HG03439 (cell line): ENCODE measurements at regions not wholly inside any gene's neighbourhood (a gene's known extent, or its start where the extent isn't known, plus 50 kb on each side); places are given as distances from the start of the nearest gene placed in this dataset.

ENCODE experiments used
- ATAC-seq: cut with Tn5 transposase; IDR thresholded peaks from one replicate; pipeline ENCODE4 v1.9.1; 2021; ENCODE audit warnings: mild to moderate bottlenecking, moderate library complexity; ENCODE audit not compliant: unreplicated experiment

- no peak for ATAC-seq
These were observed 298.4 kb upstream of the IRX4 start for GRCh38 chr5:2181149-2181548.

DNA sequence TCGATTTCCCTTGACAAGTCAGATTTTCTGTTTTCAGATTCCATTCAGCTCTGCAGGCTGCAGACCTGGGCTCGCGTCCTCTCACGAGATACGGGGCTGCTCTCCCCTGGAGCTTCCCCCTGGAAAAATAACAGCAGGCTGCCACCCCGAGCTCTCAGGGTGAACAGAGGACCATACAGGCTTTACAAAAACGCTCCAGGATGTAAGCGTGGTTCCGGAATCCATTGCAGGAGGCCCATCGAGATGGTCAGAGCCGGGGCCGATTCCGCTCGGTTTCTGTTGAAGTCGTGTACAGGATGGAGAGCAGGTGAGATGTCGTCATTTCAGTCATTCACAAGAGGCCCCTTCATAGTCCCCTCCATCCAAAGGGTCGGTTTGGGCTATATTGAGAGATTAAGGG is 297.7 kb upstream of the IRX4 start:
- ATAC-seq: no peak

DNA sequence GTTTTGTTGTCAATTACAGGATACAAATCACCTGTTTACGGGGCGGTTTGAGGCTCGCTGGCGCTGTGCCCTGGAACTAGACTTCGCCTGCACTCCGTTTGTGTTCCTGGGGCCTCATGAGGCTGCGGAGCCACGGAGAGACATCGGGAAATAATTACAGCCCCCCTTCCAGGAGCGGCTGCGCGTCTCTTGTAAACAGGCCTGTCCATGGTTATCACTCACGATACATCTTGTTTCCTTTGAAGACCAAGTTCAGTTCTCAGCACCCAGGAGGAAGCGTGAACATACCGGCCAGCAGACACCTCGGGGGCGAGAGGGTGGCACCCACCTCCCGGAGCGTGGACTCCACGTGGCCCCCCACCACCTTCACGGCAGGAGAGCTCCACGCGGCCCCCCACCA is 297.1 kb upstream of the IRX4 start:
- no peak for ATAC-seq

- ATAC-seq: no peak
These were observed 295.8 kb upstream of the IRX4 start for GRCh38 chr5:2178528-2178927.

- ATAC-seq: no peak
These were observed 295.3 kb upstream of the IRX4 start for GRCh38 chr5:2178071-2178477.

- no peak for ATAC-seq
These were observed 294.5 kb upstream of the IRX4 start for GRCh38 chr5:2177244-2177643.

GRCh38 chr5:2176581-2176980 is 293.9 kb upstream of the IRX4 start:
- ATAC-seq: no peak

- ATAC-seq: no peak
These were observed 293.2 kb upstream of the IRX4 start for GRCh38 chr5:2175842-2176404.

- ATAC-seq: no peak
These were observed 292.3 kb upstream of the IRX4 start for GRCh38 chr5:2175041-2175440.

DNA sequence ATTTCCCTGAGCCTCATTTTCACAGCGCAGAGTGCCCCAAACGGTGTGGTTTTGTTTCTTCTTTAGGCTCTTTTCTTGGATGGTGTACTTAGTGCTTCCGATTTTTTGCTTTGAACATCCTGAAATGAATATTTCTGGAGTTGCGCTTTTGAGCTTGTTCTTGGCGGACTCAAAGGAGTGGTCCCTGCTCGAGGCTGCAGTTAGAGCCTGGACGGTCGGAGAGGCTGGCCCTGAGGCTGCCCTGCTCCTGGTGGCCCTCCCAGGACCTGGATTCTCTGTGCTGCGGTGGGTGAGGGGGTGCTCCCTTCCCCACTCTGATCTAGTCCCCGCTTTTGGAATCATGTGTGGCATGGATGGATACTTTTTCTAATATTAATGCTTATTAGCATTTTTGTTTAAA is 291.8 kb upstream of the IRX4 start:
- ATAC-seq: no peak

DNA sequence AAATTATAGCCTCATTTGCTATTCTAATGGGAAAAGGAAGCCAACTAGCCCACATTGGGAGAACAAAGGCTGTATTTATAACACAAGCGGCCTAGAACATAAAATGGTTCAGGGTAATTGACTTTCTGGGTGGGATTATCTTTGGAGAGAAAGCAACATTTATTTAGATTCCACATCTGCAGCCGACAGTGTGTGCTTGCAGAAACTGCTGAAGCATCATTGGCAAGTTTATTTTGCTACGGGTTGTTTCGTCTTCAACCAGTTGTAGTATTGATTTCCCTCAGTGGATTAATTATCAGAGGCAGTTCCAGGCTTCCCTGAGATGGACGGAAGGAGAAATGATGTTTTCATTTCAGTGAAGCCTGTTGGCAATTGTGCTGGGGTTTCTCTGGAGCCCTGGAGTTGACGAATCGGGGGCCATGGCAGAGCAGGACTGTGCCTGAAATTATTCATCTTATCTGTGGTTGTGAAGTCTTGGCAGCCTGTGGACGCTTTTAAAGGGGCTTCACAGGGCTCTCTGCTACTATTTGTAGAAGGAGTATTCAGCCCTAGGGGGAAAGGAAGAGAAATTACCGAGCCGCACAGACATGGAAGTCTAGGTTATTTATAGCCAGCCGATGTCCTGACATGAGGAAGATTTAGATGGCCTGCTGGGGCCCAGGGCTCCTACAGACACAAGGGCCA is 290.6 kb upstream of the IRX4 start:
- no peak for ATAC-seq

DNA sequence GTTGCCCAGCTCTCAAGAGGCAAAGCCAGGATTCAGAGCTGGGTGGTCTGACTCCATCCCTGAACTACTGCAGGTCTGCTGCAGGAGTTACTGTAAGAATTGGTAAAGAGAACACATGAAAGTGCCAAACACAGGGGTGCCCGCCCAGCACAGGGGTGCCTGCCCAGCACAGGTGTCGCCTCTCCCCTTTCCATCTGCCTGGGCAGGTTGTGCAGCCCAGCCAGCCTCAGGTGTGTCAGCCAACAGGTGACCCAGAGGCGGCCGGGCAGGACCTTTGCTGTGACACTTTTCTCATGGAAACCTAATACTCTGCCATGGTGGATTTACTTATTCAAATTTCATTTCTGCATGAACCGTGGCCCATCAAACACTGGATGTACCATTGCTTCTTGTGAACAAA is 289.7 kb upstream of the IRX4 start:
- ATAC-seq: no peak

- no peak for ATAC-seq
These were observed 288.0 kb upstream of the IRX4 start for GRCh38 chr5:2170761-2171160.

DNA sequence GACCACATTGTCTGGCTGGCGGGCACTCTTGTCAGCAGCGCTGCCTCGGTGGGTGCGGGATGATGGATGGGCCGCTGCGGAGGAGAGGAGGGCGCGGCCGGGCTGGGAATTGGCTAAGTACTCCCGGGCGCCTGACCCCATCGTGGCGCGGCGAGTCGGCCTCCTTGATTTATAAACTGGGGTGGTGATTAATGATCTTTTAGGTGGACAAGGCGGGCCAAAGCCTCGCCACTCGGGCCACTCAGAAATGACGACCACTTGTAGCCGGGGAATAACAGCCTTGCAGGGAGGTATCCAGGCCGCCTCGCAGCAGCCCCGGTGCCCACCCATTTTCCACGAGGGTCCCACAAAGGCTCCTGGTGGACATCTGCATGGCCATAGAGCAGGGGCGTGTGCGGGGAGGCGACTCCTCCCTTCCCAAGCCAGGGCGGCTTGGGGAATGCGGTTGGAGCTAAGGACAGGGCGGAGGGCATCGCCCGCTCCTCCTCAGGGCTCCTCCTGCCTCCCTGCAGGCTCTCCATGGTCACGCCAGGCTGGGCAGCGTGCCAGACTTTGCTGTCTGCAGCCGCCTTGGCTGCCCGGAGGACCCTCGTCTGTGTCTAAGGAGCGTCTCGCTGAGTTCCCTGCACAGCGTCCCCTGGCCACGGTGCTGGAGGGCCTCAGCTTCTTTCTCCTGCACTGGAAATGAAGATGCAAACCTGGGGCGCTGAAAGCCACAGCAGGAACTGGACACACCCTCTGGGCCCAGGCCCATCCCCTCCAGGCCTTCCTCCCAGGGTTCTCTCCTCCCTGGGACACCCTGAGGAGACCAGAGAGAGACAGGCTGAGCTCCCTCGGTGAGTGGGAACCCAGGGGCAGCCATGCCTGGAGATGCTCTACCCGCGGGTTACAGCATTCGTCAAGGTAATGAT is 287.4 kb upstream of the IRX4 start:
- ATAC-seq: no peak

DNA sequence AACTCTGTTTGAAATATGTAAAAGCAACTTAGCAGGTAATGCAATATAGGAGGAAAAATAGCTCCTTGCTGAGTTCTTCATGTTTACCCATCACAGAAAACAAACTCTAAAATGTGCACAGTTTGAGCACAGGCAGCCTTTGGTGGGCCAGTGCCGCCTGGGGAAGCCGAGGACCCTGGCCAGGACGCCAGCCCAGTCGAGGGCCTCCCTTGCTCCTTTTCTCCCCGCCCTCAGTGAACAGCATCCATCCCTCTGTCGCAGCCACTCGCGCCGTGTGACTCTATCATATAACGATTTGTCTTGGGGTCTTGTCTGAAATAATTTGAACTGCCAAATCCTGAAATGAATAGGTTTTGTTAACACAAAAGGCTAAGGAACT is 286.7 kb upstream of the IRX4 start:
- no peak for ATAC-seq

DNA sequence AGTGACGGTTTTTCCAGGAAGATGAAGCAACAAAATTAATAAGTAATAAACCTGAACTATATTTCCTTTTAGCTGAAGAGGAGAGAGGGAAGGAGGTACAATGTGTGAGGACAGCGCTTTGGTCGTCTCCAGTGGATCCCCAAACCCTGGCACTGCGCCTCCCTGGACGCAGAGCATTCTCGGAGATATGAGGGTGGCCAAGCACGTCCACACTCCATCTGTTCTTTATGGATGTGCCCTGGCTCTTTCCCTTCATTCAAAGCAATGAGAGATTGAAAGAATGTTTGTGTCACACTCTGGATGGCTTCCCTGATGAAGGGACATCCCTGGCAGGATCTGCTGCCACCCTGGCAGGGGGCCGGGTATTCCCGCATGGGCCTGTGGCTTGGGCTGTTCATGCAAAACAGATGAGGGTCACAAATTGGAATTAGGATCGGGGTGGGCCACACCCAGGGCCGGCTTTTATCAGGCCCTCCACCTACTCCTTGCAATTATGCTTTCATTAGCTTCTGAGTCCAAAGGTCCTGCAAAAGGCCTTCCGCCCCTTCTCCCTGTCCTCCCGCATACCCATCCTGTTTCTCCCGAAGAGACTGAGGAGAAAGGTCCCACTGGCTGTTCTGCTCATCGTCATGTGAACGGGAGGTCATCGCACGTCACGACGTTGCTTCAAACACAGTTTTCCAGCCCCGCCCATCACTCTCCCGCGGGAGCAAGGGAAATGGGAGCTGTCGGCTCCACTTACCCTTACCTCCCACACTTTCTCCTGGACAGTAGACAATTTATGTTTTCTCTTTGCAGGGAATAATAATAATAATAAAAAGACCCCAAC is 286.1 kb upstream of the IRX4 start:
- ATAC-seq: no peak

DNA sequence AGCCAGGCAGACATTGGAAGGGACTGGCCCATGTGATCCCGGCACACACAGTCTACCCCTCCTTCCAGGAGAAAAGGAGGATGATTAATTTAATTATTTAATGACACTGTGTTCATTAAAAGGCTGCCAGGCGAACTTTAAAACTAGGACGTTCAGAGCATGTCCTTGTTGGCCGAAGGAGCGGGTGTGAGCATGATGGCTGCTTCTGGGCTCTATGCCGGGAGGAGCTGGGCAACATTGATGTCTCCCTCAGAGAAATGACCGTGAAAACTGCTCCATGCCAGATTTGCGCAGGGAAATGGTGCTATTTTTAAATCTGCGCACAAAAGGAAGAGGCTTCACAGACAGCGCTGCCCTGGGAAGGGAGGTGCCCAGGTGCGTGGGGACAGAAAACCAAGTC is 284.9 kb upstream of the IRX4 start:
- no peak for ATAC-seq

- ATAC-seq: no peak
These were observed 284.3 kb upstream of the IRX4 start for GRCh38 chr5:2166979-2167377.

DNA sequence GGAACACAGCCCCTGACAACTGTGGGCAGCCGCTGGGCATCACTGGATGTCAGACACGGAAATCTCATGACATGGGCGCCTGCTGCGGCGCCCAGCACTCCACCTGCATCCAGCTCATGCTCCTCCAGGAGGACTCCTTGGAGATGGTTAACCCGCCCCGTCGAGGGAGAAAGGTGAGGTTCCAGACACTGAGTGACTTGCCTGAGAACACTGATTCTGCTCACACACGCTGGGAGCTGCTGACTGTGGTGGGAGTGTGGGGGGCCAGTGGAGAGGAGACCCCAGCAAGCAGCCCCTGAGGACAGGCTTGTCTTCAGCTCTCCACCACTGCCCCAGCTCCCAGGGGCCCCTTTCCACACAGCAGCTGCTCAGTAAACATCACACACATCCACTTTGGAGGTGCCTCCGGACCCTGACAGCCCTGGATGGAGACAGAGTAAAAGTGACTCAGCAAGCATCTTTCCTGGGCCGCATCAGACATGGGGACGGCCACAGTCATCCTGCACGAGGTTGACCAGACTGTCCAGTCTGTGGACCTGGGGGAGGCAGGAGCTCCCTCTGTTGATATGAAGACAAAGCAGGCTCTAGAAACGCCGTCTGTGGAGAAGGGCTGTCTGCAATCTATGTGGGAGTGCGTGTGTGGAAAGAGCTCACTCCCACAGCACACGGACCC is 283.7 kb upstream of the IRX4 start:
- ATAC-seq: no peak

DNA sequence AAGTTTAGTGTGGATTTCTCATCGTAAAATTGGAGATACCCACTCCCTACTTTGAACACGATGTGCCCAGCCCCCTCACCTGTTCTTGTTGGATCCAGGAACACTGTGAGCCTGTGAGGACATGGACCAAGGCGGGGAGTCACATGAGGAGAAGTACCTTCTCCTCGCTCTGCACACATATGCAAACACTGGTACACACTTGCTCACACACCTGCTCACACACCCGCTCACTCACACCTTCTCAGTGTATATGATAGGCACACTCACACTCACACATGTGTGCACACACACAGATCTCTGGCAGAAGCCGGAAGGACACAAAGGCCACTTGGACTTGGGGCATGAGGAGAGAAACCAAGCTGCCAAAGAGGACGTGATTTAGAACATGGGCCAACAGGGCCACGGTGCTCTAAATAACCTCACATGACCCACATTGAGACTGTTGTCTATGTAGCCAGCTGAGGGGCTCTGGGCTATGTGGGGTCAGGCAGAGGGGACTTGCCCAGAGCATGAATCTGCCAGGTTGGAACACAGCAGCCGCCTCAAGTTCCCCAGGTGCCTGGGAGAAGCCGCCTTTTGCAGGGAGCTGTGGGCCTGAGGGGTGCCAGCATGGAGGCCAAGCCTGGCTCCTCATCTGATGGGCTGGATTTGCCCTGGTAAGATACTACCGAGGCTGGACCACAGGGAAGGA is 283.0 kb upstream of the IRX4 start:
- ATAC-seq: no peak
